Spleen (tissue), 7 donors: ENCODE measurements at regions not wholly inside any gene's neighbourhood (a gene's known extent, or its start where the extent isn't known, plus 50 kb on each side); places are given as distances from the start of the nearest gene placed in this dataset.

Source experiments
- CTCF ChIP-seq, 11 experiments: fragments of 200-600 bp in 7 of 11; fragments of 450-650 bp in 4 of 11; sonication (generic) in 4 of 11; IDR thresholded peaks in 8 of 11; conservative IDR thresholded peaks in 3 of 11; 1 replicate in 7 of 11; 2 replicates in 4 of 11; pipeline versions ENCODE4 v1.4.0 to v1.8.0; 2016 to 2021; ENCODE audit warnings: antibody characterized with exemption in 11 of 11, inconsistent platforms in 4 of 11, mild to moderate bottlenecking in 1 of 11
- POLR2A ChIP-seq, 3 donors: fragments of 450-650 bp; IDR thresholded peaks; one replicate each; pipeline ENCODE4 v1.5.1; 2017; ENCODE audit warnings: antibody characterized with exemption in 3 of 3, mild to moderate bottlenecking in 1 of 3
- POLR2AphosphoS5 ChIP-seq, 3 donors: sonication (generic); formaldehyde crosslinking; IDR thresholded peaks; one replicate each; pipeline ENCODE4 v1.5.1; 2017; ENCODE audit warnings: antibody characterized with exemption in 3 of 3
- donor health status: DM: no; HTN: no; CAD: no; lungs with moderate emphysema.
- donor health status: DM: no; HTN: no; CAD: no.
- donor health status: DM: no; HTN: no; CAD: no.

DNA sequence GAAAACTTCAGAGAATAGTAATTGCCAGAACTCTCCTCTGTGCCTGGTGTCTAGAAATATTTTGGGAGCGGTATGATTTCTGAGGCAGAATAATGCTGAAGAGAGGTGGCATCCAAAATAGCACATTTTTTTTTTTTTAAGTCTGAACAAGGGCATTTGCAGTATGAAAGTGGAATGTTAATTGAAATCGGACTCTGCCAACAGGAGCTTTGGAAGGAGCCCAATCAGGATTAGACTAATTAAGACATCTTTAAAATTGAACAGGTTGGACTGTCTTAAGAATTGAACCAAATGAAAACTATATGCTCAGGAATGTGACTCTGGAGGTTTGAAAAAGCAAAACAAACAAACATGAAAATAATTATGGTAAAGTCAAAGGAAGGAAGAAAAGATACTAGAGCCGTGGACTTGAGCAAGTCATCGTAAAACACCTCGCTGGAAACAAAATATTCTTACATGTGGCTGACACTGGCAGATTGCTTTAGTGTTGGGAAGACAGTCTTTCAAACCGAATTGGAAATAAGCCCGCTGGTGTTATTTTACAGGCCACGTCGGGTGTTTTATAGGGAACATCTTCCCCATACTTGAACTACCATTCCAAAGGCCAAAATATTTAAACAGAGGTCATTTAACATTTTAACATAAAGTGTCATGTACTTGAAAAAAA is 436.3 kb downstream of the VRK1 start:
- no peak for TF ChIP-seq CTCF (IDR thresholded peaks at IDR 0.05 in 8 of 11, conservative IDR thresholded peaks at IDR 0.05 in 3 of 11)
- no peak for TF ChIP-seq POLR2A (IDR thresholded peaks at IDR 0.05)
- TF ChIP-seq POLR2AphosphoS5 (IDR thresholded peaks at IDR 0.05) = no peak
